ENCODE measurements at regions not wholly inside any gene's neighbourhood (a gene's known extent, or its start where the extent isn't known, plus 50 kb on each side); places are given as distances from the start of the nearest gene placed in this dataset.
"Not testable (repeated sequence)": the region's sequence is repeated elsewhere in the genome, so short reads cannot be mapped to it uniquely, and the experiment has no call there.

GRCh38 chr4:54597678-54598077, 60.1 kb upstream of the KIT start:
- H3K27me3 ChIP-seq (ENCODE audit: control insufficient read depth, insufficient read depth, low read length); H2BK20ac ChIP-seq (ENCODE audit: low read depth, low read length); H3K9ac ChIP-seq (ENCODE audit: low read depth, low read length); H3K36me3 ChIP-seq (ENCODE audit: control insufficient read depth, insufficient read depth, low read length); DNase-seq; H4K5ac ChIP-seq (ENCODE audit: low read depth, low read length); H3K14ac ChIP-seq (replicated peaks; ENCODE audit: low read depth, low read length); BruUV-seq (replicated peaks); H3K4ac ChIP-seq (ENCODE audit: low read depth, low read length); H4K20me1 ChIP-seq (ENCODE audit: insufficient read depth, low read length); ATAC-seq (ENCODE audit: low read depth); H2AK9ac ChIP-seq (replicated peaks; ENCODE audit: low read depth, low read length, poor library complexity); H3K9me3 ChIP-seq (ENCODE audit: control insufficient read depth, insufficient read depth, low read length); intact Hi-C loops (cut with micrococcal nuclease); dilution Hi-C loops (cut with HindIII; ENCODE audit: low sequenced_read_pairs, unreplicated experiment); H3K9me1 ChIP-seq (ENCODE audit: insufficient read depth, low read length); H3K79me1 ChIP-seq (ENCODE audit: low read depth in 1 of 2, low read length in 2 of 2); CTCF ChIA-PET; H3K56ac ChIP-seq (ENCODE audit: extremely low read depth, insufficient read depth, low read length); H4K8ac ChIP-seq (ENCODE audit: low read depth in 2 of 2, low read length in 2 of 2); H2BK120ac ChIP-seq (ENCODE audit: low read depth, low read length); H3K23ac ChIP-seq (ENCODE audit: low read depth, low read length); H2AFZ ChIP-seq (replicated peaks; ENCODE audit: low read length, poor library complexity); H2BK5ac ChIP-seq (ENCODE audit: low read depth, low read length, poor library complexity, severe bottlenecking); H3K27ac ChIP-seq (ENCODE audit: insufficient read depth, low read length); in situ Hi-C loops (cut with MboI; ENCODE audit: low sequenced_read_pairs); H3K18ac ChIP-seq (ENCODE audit: low read depth, low read length); H3K4me1 ChIP-seq (ENCODE audit: control insufficient read depth, insufficient read depth, low read length); POLR2A ChIA-PET (ENCODE audit: unreplicated experiment); H3K4me3 ChIP-seq (ENCODE audit: insufficient read depth, low read depth, low read length); H3K4me2 ChIP-seq (ENCODE audit: low read depth, low read length); H4K91ac ChIP-seq (ENCODE audit: insufficient read depth, low read depth, low read length); H2AK5ac ChIP-seq (ENCODE audit: low read depth, low read length); H2BK15ac ChIP-seq (ENCODE audit: low read depth, low read length): not testable (repeated sequence)
- WGBS, 2 experiments (ENCODE audit: extremely low coverage in 2 of 2, insufficient read length in 1 of 2): no CpG with 5 or more reads among the region's 6 CpGs

- H3K4ac ChIP-seq (ENCODE audit: low read depth, low read length); in situ Hi-C loops (cut with MboI; ENCODE audit: low sequenced_read_pairs); H2AFZ ChIP-seq (replicated peaks; ENCODE audit: low read length, poor library complexity); BruUV-seq (replicated peaks); ATAC-seq (ENCODE audit: low read depth); H2AK9ac ChIP-seq (replicated peaks; ENCODE audit: low read depth, low read length, poor library complexity); dilution Hi-C loops (cut with HindIII; ENCODE audit: low sequenced_read_pairs, unreplicated experiment); H3K4me2 ChIP-seq (ENCODE audit: low read depth, low read length); H3K14ac ChIP-seq (replicated peaks; ENCODE audit: low read depth, low read length); H3K27me3 ChIP-seq (ENCODE audit: control insufficient read depth, insufficient read depth, low read length); H3K9ac ChIP-seq (ENCODE audit: low read depth, low read length); H2BK120ac ChIP-seq (ENCODE audit: low read depth, low read length); H3K36me3 ChIP-seq (ENCODE audit: control insufficient read depth, insufficient read depth, low read length); H3K79me1 ChIP-seq (ENCODE audit: low read depth in 1 of 2, low read length in 2 of 2); H4K8ac ChIP-seq (ENCODE audit: low read depth in 2 of 2, low read length in 2 of 2); H2BK15ac ChIP-seq (ENCODE audit: low read depth, low read length); H3K4me1 ChIP-seq (ENCODE audit: control insufficient read depth, insufficient read depth, low read length); H3K9me1 ChIP-seq (ENCODE audit: insufficient read depth, low read length); H2AK5ac ChIP-seq (ENCODE audit: low read depth, low read length); H3K18ac ChIP-seq (ENCODE audit: low read depth, low read length); POLR2A ChIA-PET (ENCODE audit: unreplicated experiment); H4K5ac ChIP-seq (ENCODE audit: low read depth, low read length); H2BK5ac ChIP-seq (ENCODE audit: low read depth, low read length, poor library complexity, severe bottlenecking); DNase-seq; H4K91ac ChIP-seq (ENCODE audit: insufficient read depth, low read depth, low read length); H4K20me1 ChIP-seq (ENCODE audit: insufficient read depth, low read length); H3K23ac ChIP-seq (ENCODE audit: low read depth, low read length); H3K9me3 ChIP-seq (ENCODE audit: control insufficient read depth, insufficient read depth, low read length); H3K27ac ChIP-seq (ENCODE audit: insufficient read depth, low read length); intact Hi-C loops (cut with micrococcal nuclease); H3K56ac ChIP-seq (ENCODE audit: extremely low read depth, insufficient read depth, low read length); H2BK20ac ChIP-seq (ENCODE audit: low read depth, low read length); H3K4me3 ChIP-seq (ENCODE audit: insufficient read depth, low read depth, low read length): not testable (repeated sequence)
- CTCF ChIA-PET: interaction anchor here (0.6 kb wide), 1 partner anchor 32 kb away, joined by 3 read pairs; no protein-coding TSS in a partner anchor
- no CpG with 5 or more reads among the region's 4 CpGs for WGBS, 2 experiments (ENCODE audit: extremely low coverage in 2 of 2, insufficient read length in 1 of 2)
Observed at GRCh38 chr4:54602175-54602574, 55.6 kb upstream of the KIT start.

Measured in IMR-90 (cell line).